Breast epithelium (tissue), 3 donors: ENCODE measurements at regions not wholly inside any gene's neighbourhood (a gene's known extent, or its start where the extent isn't known, plus 50 kb on each side); places are given as distances from the start of the nearest gene placed in this dataset.
"Not testable (repeated sequence)": the region's sequence is repeated elsewhere in the genome, so short reads cannot be mapped to it uniquely, and the experiment has no call there.

Source experiments
- CTCF ChIP-seq, 3 donors: fragments of 450-650 bp; IDR thresholded peaks; one replicate each; pipeline ENCODE4 v1.5.1; 2016 to 2017; ENCODE audit warnings: antibody characterized with exemption in 3 of 3, mild to moderate bottlenecking in 3 of 3, moderate library complexity in 3 of 3
- POLR2A ChIP-seq: fragments of 450-650 bp; IDR thresholded peaks from one replicate; pipeline ENCODE4 v1.6.1; 2016; ENCODE audit warnings: antibody characterized with exemption, mild to moderate bottlenecking, moderate library complexity
- POLR2AphosphoS5 ChIP-seq, 3 donors: sonication (generic); formaldehyde crosslinking; IDR thresholded peaks; one replicate each; pipeline ENCODE4 v1.6.1; 2017; ENCODE audit warnings: antibody characterized with exemption in 3 of 3

DNA sequence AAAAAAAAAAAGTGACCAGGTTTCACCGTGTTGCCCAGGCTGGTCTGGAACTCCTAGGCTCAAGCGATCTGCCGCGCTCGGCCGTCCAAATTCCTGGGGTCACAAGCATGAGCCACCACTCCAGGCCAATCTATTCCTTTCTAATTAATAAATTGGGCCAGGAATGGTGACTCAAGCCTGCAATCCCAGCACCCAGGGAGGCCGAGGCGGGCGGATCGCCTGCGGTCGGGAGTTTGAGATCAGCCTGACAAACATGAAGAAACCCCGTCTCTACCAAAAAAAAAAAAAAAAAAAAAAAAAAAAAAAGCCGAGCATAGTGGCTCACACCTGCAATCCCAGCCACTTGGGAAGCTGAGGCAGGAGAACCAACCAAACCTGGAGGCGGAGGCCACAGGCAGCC, 100.0 kb upstream of the FAN1 start:
- TF ChIP-seq POLR2AphosphoS5 (IDR thresholded peaks at IDR 0.05); CTCF (IDR thresholded peaks at IDR 0.05); POLR2A: not testable (repeated sequence)
